ENCODE measurements at regions not wholly inside any gene's neighbourhood (a gene's known extent, or its start where the extent isn't known, plus 50 kb on each side); places are given as distances from the start of the nearest gene placed in this dataset.
A peak's percentile ranks its signal among the peaks of the same experiment; 100 is the strongest.

GRCh38 chr10:110434489-110435096, 63.1 kb upstream of the DUSP5 start:
- DNase-seq (ENCODE audit: low read depth, low spot score): no peak

- DNase-seq (ENCODE audit: low read depth, low spot score): no peak
Measured at GRCh38 chr10:110436554-110437350, 61.0 kb upstream of the DUSP5 start.

- DNase-seq (ENCODE audit: low read depth, low spot score): no peak
Measured at GRCh38 chr10:110437351-110437605, 60.4 kb upstream of the DUSP5 start.

GRCh38 chr10:110437761-110438341, 59.9 kb upstream of the DUSP5 start:
- no peak for DNase-seq (ENCODE audit: low read depth, low spot score)

GRCh38 chr10:110442746-110443145, 55.0 kb upstream of the DUSP5 start:
- no peak for DNase-seq (ENCODE audit: low read depth, low spot score)

- no peak for DNase-seq (ENCODE audit: low read depth, low spot score)
Measured at GRCh38 chr10:110443239-110444003, 54.3 kb upstream of the DUSP5 start.

GRCh38 chr10:110444004-110444337, 53.7 kb upstream of the DUSP5 start:
- DNase-seq (ENCODE audit: low read depth, low spot score): no peak

GRCh38 chr10:110445871-110446270, 51.8 kb upstream of the DUSP5 start:
- DNase-seq (ENCODE audit: low read depth, low spot score): no peak

GRCh38 chr10:110446277-110446676, 51.4 kb upstream of the DUSP5 start:
- no peak for DNase-seq (ENCODE audit: low read depth, low spot score)

GRCh38 chr10:110446954-110447608, 50.6 kb upstream of the DUSP5 start:
- peak; percentile 79 for DNase-seq (ENCODE audit: low read depth, low spot score)

- no peak for DNase-seq (ENCODE audit: low read depth, low spot score)
Measured at GRCh38 chr10:110447886-110448285, 49.8 kb upstream of the DUSP5 start.

All from pulmonary artery endothelial cell (primary cell).